T47D (cell line): ENCODE measurements at regions not wholly inside any gene's neighbourhood (a gene's known extent, or its start where the extent isn't known, plus 50 kb on each side); places are given as distances from the start of the nearest gene placed in this dataset.
"Not testable (repeated sequence)": the region's sequence is repeated elsewhere in the genome, so short reads cannot be mapped to it uniquely, and the experiment has no call there.

Experiments
- DNase-seq, 2 experiments: peaks; one replicate each; pipeline versions ENCODE4 v3.0.0 to v3.0.0-alpha.2; 2011 to 2012; ENCODE audit warnings: low read depth in 1 of 2, low spot score in 1 of 2
- JUND ChIP-seq: IDR thresholded peaks from 2 replicates; pipeline ENCODE4 v1.6.1; 2012; ENCODE audit warnings: low read depth
- in situ Hi-C: cut with HindIII; loops from 2 replicates; pipeline ENCODE4 v1.10.0; 2016; ENCODE audit warnings: low sequenced_read_pairs, low pct_unique_long_range_greater_than_20kb

DNA sequence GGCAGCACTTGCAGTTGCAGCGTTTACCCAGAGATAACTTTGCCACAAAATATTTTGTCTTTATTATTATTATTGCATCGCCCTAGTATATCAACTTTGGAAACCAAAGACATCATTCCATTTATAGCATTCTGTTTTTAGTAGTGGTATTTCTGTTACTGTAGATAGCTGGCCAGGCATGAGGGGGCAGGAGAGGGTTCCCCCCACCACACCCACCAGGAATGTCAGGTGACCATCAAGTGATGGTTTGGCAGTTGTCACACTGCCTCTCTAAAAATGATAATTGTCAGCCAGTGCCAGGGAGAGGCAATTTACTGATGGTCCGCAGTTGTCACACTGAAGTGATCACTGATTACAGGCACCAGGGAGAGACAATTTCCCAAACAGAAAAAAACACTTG lies 135.6 kb downstream of the TSEN15 start:
- DNase-seq = no peak
- in situ Hi-C loops = no loop called here
- TF ChIP-seq JUND = no peak

DNA sequence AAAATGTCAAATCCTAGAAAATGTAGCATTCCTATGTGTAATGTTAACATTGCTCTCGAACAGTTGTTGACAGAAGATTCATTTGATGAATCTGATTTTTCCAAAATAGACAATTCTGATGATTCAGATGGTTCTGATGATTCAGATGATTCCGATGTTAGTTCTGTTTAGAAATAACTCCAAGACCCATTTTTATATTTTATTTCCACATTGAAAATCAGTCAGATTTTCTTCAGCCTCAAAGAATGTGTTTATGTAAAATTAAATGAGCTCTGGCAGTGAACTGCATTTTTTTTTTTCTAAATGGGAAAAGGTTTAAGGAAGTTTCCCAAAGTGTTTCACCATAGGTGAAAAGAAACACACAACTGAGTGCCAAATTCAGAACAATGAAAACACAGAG lies 136.5 kb downstream of the TSEN15 start:
- TF ChIP-seq JUND = no peak
- in situ Hi-C loops = no loop called here
- no peak for DNase-seq

DNA sequence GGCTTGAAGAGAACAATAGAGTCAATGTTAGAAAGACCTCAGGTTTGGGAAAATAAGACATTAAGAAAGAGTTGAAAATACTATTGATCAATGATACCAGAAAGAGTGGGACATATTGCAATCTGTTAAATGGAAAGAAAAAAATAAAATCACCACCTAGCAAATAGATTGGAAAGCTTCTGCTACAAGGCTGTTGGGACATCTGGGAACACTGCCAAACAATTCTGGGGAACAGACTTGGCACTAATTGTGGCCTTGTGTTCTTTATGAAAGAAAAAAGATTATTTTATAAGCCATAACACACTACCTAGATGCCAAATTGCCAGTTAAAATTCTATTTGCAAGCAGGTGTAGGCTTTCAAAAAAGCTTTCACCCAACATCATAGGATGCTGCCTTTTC lies 137.8 kb downstream of the TSEN15 start:
- in situ Hi-C loops = no loop called here
- TF ChIP-seq JUND = no peak
- no peak for DNase-seq

DNA sequence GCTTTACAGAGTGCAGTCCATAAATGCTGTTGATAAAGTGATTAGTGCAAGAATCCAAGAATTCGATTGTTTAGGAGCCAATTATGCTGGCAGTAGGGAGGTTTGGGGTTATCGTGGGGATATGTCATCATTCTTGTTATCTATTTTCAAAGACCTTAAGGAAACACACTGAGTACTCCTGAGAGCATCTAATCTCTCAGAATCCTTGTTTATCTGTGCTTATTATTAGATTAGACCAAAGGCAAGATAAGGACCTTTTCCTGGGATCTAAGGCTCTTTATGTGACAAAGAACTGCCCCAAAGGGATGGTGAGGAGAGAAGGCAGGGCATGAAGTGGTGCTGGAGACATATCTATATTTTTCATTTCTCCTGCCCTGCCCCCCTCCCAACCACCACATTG lies 139.1 kb downstream of the TSEN15 start:
- DNase-seq = no peak
- in situ Hi-C loops = no loop called here
- no peak for TF ChIP-seq JUND

DNA sequence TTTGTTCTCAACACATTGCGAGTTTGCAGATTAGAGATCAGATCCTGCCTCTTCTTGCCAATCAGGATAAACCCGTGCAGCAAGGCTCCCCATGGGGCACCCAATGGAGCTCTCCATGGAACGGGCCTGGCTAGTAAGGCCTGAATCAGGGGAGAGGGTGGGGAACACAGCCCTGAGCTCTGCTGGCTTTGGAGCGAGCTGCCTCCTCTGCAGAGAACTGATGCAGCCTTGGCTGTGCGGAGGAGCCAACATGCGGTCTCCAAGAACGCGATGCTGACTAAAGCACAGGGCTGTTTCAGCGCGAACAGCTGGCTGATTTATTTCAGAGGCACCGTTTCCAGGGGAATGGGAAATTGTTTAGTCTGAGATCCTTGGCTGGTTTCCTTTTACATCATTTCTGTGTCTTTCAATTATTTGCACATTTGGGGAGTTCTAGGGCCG lies 139.7 kb downstream of the TSEN15 start:
- no peak for DNase-seq
- no peak for TF ChIP-seq JUND
- in situ Hi-C loops = no loop called here

DNA sequence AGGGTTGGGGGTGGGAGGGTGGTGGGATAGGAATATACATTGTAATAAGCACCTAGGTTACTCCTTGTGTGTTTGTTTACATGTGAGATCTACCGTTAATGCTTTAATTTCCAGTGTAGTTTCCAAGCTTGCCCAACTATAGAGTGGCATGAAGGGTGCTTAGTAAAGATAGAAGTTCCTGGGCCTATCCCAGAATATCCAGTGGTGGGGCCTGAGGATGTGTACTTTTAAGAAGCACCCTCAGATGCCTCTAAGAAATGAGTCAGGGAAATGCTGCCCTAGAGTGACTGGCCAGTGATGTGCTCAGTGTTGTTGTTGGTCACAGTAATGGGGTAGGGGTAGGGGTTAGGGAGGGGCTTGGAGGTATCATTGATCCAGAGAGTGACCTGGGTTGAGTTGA lies 141.3 kb downstream of the TSEN15 start:
- no peak for TF ChIP-seq JUND
- DNase-seq = no peak
- in situ Hi-C loops = no loop called here

DNA sequence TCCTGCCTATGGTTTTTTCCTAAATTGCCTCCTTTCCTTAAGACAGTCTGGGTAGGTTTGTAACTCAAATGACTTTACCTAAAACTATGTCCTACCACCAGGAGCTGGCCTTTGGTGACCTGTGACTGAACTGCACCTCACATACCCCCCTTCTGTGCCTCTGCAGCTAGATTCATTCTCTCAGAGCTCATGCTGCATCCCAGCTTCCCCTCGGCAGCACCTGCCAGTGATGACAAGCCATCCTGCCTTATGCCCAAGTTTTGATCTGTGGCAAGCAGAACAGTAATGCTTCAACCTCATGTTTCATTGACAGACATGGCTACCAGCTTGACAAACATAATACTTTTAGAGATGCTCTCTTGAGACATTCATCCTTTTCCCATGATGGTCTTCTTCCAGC lies 141.9 kb downstream of the TSEN15 start:
- in situ Hi-C loops = no loop called here
- DNase-seq = no peak
- no peak for TF ChIP-seq JUND

DNA sequence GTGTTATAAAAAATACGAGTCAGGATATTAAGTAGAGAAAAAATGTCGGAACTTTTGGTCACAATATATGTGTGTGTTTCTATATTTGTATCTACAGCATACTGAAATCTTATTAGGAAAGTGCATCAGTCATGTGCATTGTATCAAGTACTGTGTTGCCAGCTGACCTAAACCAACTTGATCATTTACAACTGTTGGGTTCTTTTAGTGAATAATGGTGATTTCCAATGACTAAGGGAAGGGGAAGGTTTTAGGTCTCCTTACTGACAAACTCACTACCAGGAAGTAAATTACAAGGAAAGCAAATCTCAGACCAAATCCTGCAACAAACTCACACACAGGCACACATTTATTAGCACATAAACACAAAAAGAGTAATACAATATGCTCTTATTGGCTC lies 142.7 kb downstream of the TSEN15 start:
- TF ChIP-seq JUND = no peak
- in situ Hi-C loops = no loop called here
- DNase-seq = no peak

DNA sequence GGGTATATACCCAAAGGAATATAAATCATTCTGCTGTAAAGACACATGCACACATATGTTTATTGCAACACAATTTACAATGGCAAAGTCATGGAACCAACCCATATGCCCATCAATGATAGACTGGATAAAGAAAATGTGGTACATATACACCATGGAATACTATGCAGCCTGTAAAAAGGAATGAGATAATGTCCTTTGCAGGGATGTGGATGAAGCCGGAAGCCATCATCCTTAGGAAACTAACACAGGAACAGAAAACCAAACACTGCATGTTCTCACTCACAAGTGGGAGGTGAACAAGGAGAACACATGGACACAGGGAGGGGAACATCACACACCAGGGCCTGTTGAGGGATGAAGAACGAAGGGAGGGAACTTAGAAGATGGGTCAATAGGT lies 144.2 kb downstream of the TSEN15 start:
- in situ Hi-C loops, DNase-seq: not testable (repeated sequence)

DNA sequence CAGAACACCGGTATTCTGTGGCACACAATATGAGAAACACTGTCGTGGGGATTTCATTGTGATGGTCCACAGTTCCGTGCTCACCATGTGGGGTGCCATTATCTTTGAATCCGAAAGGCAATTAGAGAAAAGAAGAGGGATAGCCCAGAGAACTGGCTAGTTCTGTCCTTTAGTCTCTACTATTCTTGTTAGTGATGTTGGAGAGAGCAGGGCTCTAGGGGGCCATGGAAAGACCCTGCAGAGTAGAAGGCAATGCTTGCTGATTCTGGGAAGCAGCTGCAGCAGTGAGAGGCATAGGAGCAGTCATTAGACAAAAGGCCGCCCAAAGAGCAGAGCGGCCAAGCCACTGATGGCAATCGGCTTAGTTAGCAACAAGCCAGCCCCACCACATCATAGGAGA lies 146.3 kb downstream of the TSEN15 start:
- no peak for DNase-seq
- TF ChIP-seq JUND = no peak
- in situ Hi-C loops = no loop called here

DNA sequence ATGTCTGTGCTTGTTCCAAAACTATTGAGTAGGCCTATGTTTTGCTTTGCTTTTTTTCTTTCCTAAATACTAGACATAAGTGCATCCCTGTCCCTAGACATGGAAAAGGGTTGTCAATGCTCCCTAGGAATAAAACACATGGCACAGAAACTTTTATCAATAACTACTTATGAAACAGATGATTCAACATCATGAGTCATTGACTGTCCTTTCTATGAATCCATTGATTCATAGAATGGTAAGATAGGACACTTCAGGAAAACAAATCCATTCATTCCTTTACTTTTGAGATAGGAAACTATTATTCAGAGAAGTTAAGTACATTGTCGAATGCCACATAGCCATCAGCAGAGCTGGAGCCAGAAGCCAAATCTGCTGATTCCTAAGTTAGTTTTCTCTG lies 147.5 kb downstream of the TSEN15 start:
- in situ Hi-C loops = no loop called here
- no peak for TF ChIP-seq JUND
- no peak for DNase-seq

DNA sequence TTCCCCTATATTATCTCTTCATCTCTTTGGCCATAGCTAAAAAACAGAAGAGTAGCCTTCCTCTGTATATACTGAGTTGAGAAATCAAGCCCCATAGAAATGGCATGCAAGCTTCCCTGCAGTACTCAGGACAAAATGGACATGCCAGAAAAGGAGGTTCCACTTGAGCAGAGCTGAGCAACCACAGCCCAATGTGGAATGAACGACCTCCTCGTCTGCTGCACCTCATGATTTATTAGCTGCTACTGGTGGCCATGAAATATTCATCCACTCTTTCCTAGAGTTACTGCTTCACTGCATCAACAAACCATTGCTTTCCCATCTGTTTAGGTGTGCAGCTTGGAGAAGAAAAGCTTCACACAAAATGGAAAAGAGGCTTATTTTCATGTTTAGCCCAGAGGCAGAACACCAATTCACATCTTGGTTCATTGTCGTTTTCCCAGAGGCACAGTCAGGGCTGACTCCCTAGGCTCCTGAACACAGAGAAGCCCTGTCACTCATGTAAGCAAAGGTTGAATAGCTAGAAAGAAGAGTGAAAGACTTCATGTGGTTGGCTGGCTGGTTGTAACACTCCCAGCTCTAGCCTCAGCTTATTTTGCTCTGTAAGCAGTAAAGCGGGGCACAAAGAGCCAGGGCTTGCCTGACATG lies 148.0 kb downstream of the TSEN15 start:
- DNase-seq = no peak
- in situ Hi-C loops = no loop called here
- no peak for TF ChIP-seq JUND

DNA sequence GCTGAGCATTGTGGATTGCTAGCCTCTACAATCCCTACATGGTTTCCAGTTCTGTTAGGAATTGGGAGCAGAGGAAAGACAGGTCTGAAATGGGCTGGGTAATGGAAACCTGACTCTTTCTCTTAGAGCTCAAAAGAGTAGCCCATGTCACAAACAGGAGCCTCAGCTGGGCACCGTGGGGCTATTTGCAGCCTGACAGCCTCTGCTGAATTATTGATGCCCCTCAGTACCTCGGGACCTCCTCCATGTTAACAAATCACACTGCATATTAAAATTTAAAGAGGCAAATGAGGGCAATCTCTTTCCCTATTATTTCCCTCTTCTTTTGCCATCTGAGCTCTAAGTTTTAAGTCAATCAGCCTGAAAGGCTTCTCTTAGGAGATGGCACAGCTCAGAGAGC lies 157.1 kb downstream of the TSEN15 start:
- no peak for TF ChIP-seq JUND
- in situ Hi-C loops = no loop called here

DNA sequence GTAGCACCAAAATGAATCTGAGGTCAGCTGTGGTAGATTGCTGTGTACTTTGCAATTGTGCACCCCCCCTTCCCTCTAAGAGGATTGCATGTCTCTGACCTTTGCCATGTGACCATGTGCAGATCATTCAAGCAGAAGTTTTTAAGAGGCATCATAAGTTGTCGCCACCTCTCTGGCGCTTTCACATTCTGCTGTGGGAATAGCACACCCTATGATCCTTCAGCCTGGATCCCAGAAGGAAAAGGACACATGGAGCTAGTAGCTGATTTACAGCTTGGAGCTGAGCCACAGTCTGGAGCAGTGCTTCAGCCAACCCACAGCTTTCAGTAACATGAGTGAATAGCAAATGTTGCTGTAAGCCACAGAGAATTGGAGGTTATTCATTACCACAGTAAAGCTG lies 158.5 kb downstream of the TSEN15 start:
- in situ Hi-C loops = no loop called here
- no peak for DNase-seq
- no peak for TF ChIP-seq JUND

More for the DNA sequence above, 157.1 kb downstream of the TSEN15 start:
- no peak for DNase-seq
